Fibroblast of mammary gland (primary cell): ENCODE measurements at regions not wholly inside any gene's neighbourhood (a gene's known extent, or its start where the extent isn't known, plus 50 kb on each side); places are given as distances from the start of the nearest gene placed in this dataset.

Experiments used
- DNase-seq: peaks from one replicate; pipeline ENCODE4 v3.0.0-alpha.2; 2010; ENCODE audit warnings: low read depth
- H3K4me3 ChIP-seq: 2 replicates; pipeline ENCODE4 v1.5.1; 2011; ENCODE audit warnings: low read depth, mild to moderate bottlenecking, low read length, moderate library complexity; ENCODE audit not compliant: control insufficient read depth
- TF ChIP-seq, protein P1 (sequence below): conservative IDR thresholded peaks from 2 replicates; pipeline ENCODE4 v1.5.1; 2011; ENCODE audit warnings: low read depth, low read length, inconsistent platforms; ENCODE audit not compliant: control insufficient read depth, insufficient read depth

DNA sequence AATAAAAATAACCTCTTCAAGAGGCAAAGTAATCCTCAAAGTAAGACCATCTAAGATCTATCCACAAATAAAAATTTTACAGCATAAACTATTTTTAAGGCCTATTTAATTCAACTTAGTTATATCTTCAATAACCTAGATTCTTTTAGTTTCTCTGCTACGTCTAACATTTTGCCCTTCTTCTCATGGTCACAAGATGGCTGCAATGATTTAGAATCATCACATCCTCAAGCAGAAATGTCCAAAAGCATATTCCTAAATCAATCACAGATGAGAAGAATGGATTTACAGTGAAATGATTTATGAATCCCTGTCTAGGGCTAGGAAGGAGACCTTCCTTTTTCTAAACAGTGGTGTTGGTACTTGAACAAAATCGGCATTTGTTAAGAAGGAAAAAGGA, 304.7 kb downstream of the ARHGAP12 start:
- H3K4me3 ChIP-seq, result no peak overlapping the region
- TF ChIP-seq, protein P1, sequence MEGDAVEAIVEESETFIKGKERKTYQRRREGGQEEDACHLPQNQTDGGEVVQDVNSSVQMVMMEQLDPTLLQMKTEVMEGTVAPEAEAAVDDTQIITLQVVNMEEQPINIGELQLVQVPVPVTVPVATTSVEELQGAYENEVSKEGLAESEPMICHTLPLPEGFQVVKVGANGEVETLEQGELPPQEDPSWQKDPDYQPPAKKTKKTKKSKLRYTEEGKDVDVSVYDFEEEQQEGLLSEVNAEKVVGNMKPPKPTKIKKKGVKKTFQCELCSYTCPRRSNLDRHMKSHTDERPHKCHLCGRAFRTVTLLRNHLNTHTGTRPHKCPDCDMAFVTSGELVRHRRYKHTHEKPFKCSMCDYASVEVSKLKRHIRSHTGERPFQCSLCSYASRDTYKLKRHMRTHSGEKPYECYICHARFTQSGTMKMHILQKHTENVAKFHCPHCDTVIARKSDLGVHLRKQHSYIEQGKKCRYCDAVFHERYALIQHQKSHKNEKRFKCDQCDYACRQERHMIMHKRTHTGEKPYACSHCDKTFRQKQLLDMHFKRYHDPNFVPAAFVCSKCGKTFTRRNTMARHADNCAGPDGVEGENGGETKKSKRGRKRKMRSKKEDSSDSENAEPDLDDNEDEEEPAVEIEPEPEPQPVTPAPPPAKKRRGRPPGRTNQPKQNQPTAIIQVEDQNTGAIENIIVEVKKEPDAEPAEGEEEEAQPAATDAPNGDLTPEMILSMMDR, result no peak

DNA sequence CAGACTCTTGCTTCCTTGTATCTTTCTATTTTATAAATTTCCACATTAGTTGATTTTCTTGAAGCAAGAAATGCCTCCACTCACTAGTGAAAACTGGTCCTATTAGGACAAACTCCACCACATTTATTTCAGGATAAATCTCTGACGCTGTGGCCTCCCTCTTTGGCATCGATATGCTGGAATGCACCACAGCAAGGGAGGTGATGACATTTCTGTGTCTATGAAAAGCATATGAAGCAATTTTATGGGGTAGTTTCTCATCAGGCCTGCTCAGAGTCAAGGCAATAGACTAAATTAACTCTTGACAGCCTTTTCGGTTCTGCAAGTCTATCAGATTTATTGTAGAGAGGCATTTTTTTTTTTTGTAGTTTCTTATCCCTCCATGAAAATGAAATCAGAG, 304.4 kb downstream of the ZEB1 start:
- H3K4me3 ChIP-seq, result no peak overlapping the region
- TF ChIP-seq, protein P1, result no peak
- peak; percentile 93 for DNase-seq

More for the DNA sequence above, 304.7 kb downstream of the ARHGAP12 start:
- peak; percentile 22 for DNase-seq

DNA sequence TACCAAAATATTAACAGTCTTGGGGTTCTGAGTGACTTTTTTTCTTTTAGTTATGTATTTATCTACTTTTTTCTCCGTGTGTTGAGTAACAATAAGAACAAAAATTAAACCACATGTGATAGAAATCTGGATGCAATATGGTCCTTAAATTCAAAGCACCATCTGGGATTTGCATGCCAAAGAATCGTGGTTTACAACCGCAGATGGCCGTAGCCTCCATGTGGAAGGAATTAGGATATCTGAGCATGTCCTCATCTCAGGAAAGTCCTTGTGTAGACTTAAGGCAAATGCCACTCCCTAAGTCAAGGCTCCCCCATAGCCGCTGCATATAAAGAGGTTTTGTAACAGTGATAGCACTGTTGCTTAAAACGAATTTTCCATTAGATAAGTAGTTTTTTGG, 304.0 kb downstream of the ZEB1 start:
- H3K4me3 ChIP-seq, result no peak overlapping the region
- peak; percentile 98 for DNase-seq
- TF ChIP-seq, protein P1, result peak; percentile 40

DNA sequence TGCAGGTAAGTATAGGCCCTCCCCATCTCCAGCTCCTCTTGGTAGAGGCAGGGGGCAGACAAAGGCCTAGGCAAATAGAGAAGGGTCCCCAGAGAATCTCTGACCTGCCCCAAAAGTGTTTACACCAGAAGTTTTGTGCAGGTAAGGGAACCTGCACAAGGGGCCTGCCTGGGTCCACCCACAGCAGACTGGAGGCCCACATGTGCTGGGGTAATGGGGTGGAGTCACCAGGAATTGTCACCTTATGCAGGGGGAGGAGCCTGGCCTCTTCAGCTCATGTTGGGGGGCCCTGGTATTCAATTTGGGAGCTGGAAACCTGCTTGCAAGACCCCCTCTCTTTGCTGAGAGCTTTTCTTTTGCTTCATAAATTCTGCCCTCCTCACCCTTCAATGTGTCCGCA, 302.7 kb downstream of the ZEB1 start:
- no peak overlapping the region for H3K4me3 ChIP-seq
- no peak for DNase-seq
- TF ChIP-seq, protein P1, result no peak

DNA sequence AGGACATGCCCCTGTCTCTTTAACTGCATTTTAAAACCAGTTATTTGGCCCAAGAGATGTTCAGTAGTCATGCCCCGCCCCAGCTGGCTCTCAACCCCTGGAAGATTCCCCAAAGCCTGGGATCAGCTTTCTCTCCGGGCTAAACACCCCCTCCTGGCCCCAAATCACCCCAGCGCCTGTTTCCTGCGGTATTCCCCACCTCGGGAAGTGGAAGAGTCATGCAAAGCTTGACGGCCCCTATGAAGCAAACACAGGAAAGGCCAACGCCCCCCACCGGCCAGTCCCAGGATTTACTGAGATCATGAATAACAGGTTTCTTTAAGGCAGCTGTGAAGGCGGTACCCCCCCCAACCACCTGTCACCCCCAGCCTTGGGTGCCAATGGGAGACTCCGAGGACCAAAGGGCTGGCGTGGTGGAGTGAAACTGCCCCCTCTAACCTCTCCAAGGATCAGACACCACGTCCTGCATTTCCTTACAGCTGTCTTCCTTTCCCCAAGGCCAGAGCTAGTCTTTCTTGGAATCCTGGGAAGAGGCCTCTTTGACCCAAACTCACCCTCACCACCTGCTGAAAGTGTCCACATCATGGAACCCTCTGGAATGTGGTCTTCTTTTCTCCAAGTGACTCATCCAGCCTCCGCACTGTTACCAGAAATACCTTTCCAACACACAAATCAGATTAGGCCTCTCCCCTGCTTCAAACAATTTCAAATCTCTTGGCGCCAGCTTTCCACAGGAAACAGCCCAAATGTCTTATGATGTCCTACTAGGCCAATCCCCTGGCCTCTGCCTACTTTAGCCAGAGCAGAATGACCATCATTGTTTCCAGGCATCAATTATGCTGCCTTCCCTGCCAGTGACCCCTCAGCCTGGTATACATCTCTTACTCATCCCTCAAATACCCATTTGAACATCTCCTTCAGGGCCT, 301.5 kb downstream of the ZEB1 start:
- peak; percentile 94 for DNase-seq
- TF ChIP-seq, protein P1, result peak; percentile 64
- H3K4me3 ChIP-seq, result no peak overlapping the region

DNA sequence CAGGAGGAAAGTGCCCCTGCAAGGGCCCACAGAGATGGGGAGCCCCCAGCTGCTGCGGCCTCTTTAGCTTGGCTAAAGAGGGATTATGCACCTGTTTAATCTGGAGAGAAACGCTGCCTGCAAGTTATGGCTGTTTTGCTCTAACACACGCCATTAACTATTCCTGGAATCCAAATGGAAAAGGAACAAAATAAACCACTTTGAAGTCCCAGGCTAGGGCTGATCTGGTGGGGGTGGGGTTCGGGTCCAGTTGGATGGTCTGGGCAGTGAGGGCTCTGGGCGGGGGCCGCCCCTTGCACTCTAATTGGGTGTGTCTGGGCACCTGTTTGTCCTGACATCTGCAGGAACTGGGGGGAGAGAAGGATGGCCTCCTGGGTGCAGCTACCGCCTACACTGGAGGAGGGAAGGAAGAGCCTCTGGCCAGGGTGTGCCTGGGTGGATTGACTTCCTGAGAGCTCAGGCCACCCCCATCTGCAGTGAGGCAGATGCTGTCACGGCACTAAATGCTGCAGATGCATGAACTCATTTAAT, 300.6 kb downstream of the ZEB1 start:
- peak; percentile 50 for DNase-seq

More for the DNA sequence above, 300.6 kb downstream of the ZEB1 start:
- TF ChIP-seq, protein P1, result no peak
- H3K4me3 ChIP-seq, result no peak overlapping the region
